CD14-positive monocyte (primary cell): ENCODE measurements at regions not wholly inside any gene's neighbourhood (a gene's known extent, or its start where the extent isn't known, plus 50 kb on each side); places are given as distances from the start of the nearest gene placed in this dataset.
"Not testable (repeated sequence)": the region's sequence is repeated elsewhere in the genome, so short reads cannot be mapped to it uniquely, and the experiment has no call there.

Experiments used
- DNase-seq, 3 donors: peaks; one replicate each; pipeline ENCODE4 v3.0.0-alpha.2; 2011 to 2022
- H2AFZ ChIP-seq: 2 replicates; pipeline ENCODE4 v1.6.0; 2012; ENCODE audit warnings: mild to moderate bottlenecking, low read depth, low read length, inconsistent platforms; ENCODE audit not compliant: insufficient read depth, poor library complexity, severe bottlenecking
- H3K27ac ChIP-seq, 2 donors: 1 replicate in 1 of 2; 2 replicates in 1 of 2; pipeline ENCODE4 v1.5.1; 2012 to 2013; ENCODE audit warnings: low read length in 2 of 2, control low read depth in 1 of 2, inconsistent platforms in 1 of 2, low read depth in 1 of 2, mild to moderate bottlenecking in 1 of 2
- H3K27me3 ChIP-seq, 2 donors: one replicate each; pipeline versions ENCODE4 v1.6.0 to v1.6.1; 2011 to 2013; ENCODE audit warnings: low read length in 2 of 2; ENCODE audit not compliant: control insufficient read depth in 2 of 2, insufficient read depth in 2 of 2
- H3K36me3 ChIP-seq, 2 donors: replicated peaks in 1 of 2; 1 replicate in 1 of 2; 2 replicates in 1 of 2; pipeline versions ENCODE4 v1.5.1 to v1.6.1; 2012 to 2013; ENCODE audit warnings: low read length in 2 of 2, control low read depth in 1 of 2, inconsistent platforms in 1 of 2, mild to moderate bottlenecking in 1 of 2; ENCODE audit not compliant: insufficient read depth in 2 of 2, control insufficient read depth in 1 of 2
- H3K4me1 ChIP-seq, 2 donors: 1 replicate in 1 of 2; 2 replicates in 1 of 2; pipeline versions ENCODE4 v1.5.1 to v1.6.1; 2012 to 2013; ENCODE audit warnings: low read length in 2 of 2, control low read depth in 1 of 2, inconsistent platforms in 1 of 2, mild to moderate bottlenecking in 1 of 2, moderate library complexity in 1 of 2; ENCODE audit not compliant: insufficient read depth in 2 of 2, control insufficient read depth in 1 of 2
- H3K4me2 ChIP-seq: replicated peaks from 2 replicates; pipeline ENCODE3; 2012; ENCODE audit warnings: low read length, moderate library complexity, mild to moderate bottlenecking; ENCODE audit not compliant: poor library complexity, severe bottlenecking; ENCODE audit errors: extremely low read depth
- H3K4me3 ChIP-seq, 3 experiments: fragments of 200-600 bp in 1 of 3; sonication (generic) in 1 of 3; replicated peaks in 1 of 3; 1 replicate in 2 of 3; 2 replicates in 1 of 3; pipeline ENCODE4 v1.5.1; 2011 to 2013; ENCODE audit warnings: low read length in 3 of 3, mild to moderate bottlenecking in 3 of 3, control low read depth in 2 of 3, low read depth in 2 of 3, inconsistent platforms in 1 of 3, moderate library complexity in 1 of 3
- H3K79me2 ChIP-seq: 2 replicates; pipeline ENCODE4 v1.6.0; 2012; ENCODE audit warnings: mild to moderate bottlenecking, control low read depth, inconsistent platforms, low read length, moderate library complexity; ENCODE audit not compliant: insufficient read depth
- H3K9ac ChIP-seq: 2 replicates; pipeline ENCODE4 v1.6.0; 2017; ENCODE audit warnings: low read length, mild to moderate bottlenecking; ENCODE audit not compliant: insufficient read depth, poor library complexity, severe bottlenecking
- H3K9me3 ChIP-seq, 2 donors: replicated peaks in 1 of 2; 1 replicate in 1 of 2; 2 replicates in 1 of 2; pipeline versions ENCODE4 v1.5.1 to v1.6.1; 2012 to 2013; ENCODE audit warnings: low read length in 2 of 2, control low read depth in 1 of 2; ENCODE audit not compliant: control insufficient read depth in 1 of 2, insufficient read depth in 1 of 2
- H4K20me1 ChIP-seq: 2 replicates; pipeline ENCODE4 v1.6.0; 2012; ENCODE audit warnings: mild to moderate bottlenecking, low read length, control low read depth, moderate library complexity; ENCODE audit not compliant: insufficient read depth
- H3K27ac Mint-ChIP-seq, 7 donors: one replicate each; pipeline ENCODE4 v1.8.0; 2020; ENCODE audit warnings: mild to moderate bottlenecking in 7 of 7, mixed read lengths in 7 of 7, moderate library complexity in 6 of 7, inconsistent platforms in 2 of 7
- H3K27me3 Mint-ChIP-seq, 3 donors: one replicate each; pipeline ENCODE4 v1.8.0; 2021 to 2022; ENCODE audit warnings: low read depth in 3 of 3, mild to moderate bottlenecking in 3 of 3, mixed read lengths in 3 of 3, moderate library complexity in 3 of 3, inconsistent platforms in 1 of 3
- H3K36me3 Mint-ChIP-seq, 2 donors: one replicate each; pipeline ENCODE4 v1.8.0; 2020; ENCODE audit warnings: mixed read lengths in 2 of 2, inconsistent platforms in 1 of 2, mild to moderate bottlenecking in 1 of 2
- H3K4me1 Mint-ChIP-seq: one replicate; pipeline ENCODE4 v1.8.0; 2020; ENCODE audit warnings: mild to moderate bottlenecking, mixed read lengths
- H3K4me3 Mint-ChIP-seq, 2 donors: one replicate each; pipeline ENCODE4 v1.8.0; 2020; ENCODE audit warnings: mild to moderate bottlenecking in 2 of 2, mixed read lengths in 2 of 2, moderate library complexity in 1 of 2
- H3K9me3 Mint-ChIP-seq, 7 donors: one replicate each; pipeline ENCODE4 v1.8.0; 2020 to 2022; ENCODE audit warnings: mixed read lengths in 7 of 7, mild to moderate bottlenecking in 6 of 7, moderate library complexity in 6 of 7, inconsistent platforms in 2 of 7
- CTCF ChIP-seq: fragments of 200-600 bp; IDR thresholded peaks from one replicate; pipeline ENCODE4 v1.8.0; 2022; ENCODE audit warnings: antibody characterized with exemption, mild to moderate bottlenecking
- WGBS: methylation state at CpG from one replicate; pipeline ENCODE4 v1.1.5; 2013; ENCODE audit warnings: missing lambda C conversion rate; ENCODE audit not compliant: insufficient coverage; 5-methylcytosine and 5-hydroxymethylcytosine counted together
- intact Hi-C, 2 donors: fragments of 100-400 bp; cut with micrococcal nuclease; formaldehyde crosslinking; loops; one replicate each; pipeline versions ENCODE4 v1.15.0 to v1.15.1; 2023

DNA sequence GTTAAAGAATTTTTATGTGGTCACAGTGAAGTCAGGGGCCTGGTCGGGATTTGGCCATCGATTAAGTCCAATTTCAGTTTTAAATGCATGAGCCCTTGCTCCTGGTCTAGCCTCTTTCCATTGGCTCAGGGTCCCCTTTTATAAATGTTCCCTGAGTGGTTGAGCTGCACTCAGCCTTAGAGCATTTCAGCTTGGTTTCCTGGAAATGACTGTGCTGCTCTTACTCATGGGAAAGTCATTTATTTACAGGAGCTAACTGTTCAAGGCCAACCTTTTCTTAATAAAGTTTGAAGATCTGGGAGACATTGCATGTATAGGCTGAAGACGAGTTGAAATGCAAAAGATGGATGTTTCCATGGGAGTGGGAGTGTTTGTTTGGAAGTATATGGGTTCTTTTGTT lies 98.8 kb upstream of the CLNK start:
- Mint-ChIP-seq H3K4me1 (no peaks in the 10 kb centered on the region), H3K36me3 (no peaks in the 10 kb centered on the region), H3K27ac (peak overlapping the region in 1 of 7 donors; percentile 68), H3K4me3 (no peak overlapping the region), H3K9me3 (peaks cover 2 to 9% (median 6%) of the 10 kb centered on the region in 7 donors), H3K27me3 (peaks cover 0 to 2% (median 2%) of the 10 kb centered on the region in 3 donors)
- H3K4me2 ChIP-seq = no peak overlapping the region
- H3K9me3 ChIP-seq = no peaks in the 10 kb centered on the region
- H3K4me1 ChIP-seq = no peaks in the 10 kb centered on the region
- H3K79me2 ChIP-seq = no peaks in the 10 kb centered on the region
- H3K27ac ChIP-seq = no peak overlapping the region
- WGBS = 80% methylated on average over 3 of the region's 3 CpGs
- intact Hi-C loops = no loop called here
- H2AFZ ChIP-seq = no peak overlapping the region
- no peak for DNase-seq
- no peak overlapping the region for H3K9ac ChIP-seq
- H3K36me3 ChIP-seq = no peaks in the 10 kb centered on the region
- no peak for TF ChIP-seq CTCF
- no peaks in the 10 kb centered on the region for H3K27me3 ChIP-seq
- no peaks in the 10 kb centered on the region for H4K20me1 ChIP-seq
- no peak overlapping the region for H3K4me3 ChIP-seq

GRCh38 chr4:10781805-10782204 lies 97.2 kb upstream of the CLNK start:
- no peak for DNase-seq
- Mint-ChIP-seq H3K4me3 (no peak overlapping the region), H3K27ac (no peak overlapping the region), H3K9me3 (peaks cover 2 to 8% (median 5%) of the 10 kb centered on the region in 7 donors), H3K36me3 (no peaks in the 10 kb centered on the region), H3K4me1 (no peaks in the 10 kb centered on the region), H3K27me3 (peaks cover 0 to 2% (median 0%) of the 10 kb centered on the region in 3 donors)
- Histone ChIP-seq H3K79me2 (no peaks in the 10 kb centered on the region), H3K4me3 (no peak overlapping the region), H3K27me3 (no peaks in the 10 kb centered on the region), H4K20me1 (no peaks in the 10 kb centered on the region), H3K4me2 (no peak overlapping the region), H3K4me1 (no peaks in the 10 kb centered on the region), H3K9me3 (no peaks in the 10 kb centered on the region), H3K27ac (no peak overlapping the region), H2AFZ (no peak overlapping the region), H3K9ac (no peak overlapping the region), H3K36me3 (no peaks in the 10 kb centered on the region)
- intact Hi-C loops = no loop called here
- 85% methylated on average over 2 of the region's 5 CpGs for WGBS
- TF ChIP-seq CTCF = no peak

DNA sequence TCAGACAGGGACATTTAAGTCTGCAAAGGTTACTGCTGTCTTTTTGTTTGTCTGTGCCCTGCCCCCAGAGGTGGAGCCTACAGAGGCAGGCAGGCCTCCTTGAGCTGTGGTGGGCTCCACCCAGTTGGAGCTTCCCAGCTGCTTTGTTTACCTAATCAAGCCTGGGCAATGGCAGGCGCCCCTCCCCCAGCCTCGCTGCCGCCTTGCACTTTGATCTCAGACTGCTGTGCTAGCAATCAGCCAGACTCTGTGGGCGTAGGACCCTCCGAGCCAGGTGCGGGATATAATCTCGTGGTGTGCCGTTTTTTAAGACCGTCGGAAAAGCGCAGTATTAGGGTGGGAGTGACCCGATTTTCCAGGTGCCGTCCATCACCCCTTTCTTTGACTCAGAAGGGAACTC lies 96.2 kb upstream of the CLNK start:
- H3K9me3 ChIP-seq, H3K27ac Mint-ChIP-seq, H3K27me3 Mint-ChIP-seq, DNase-seq, H3K79me2 ChIP-seq, H3K4me1 ChIP-seq, H3K4me3 Mint-ChIP-seq, H3K27ac ChIP-seq, H3K4me1 Mint-ChIP-seq, H3K36me3 Mint-ChIP-seq, H2AFZ ChIP-seq, H4K20me1 ChIP-seq, H3K9me3 Mint-ChIP-seq, intact Hi-C loops, H3K27me3 ChIP-seq, H3K36me3 ChIP-seq, H3K9ac ChIP-seq, H3K4me2 ChIP-seq, H3K4me3 ChIP-seq: not testable (repeated sequence)
- WGBS = 98% methylated on average over 9 of the region's 13 CpGs

- intact Hi-C loops, H3K27ac Mint-ChIP-seq, H2AFZ ChIP-seq, H3K9me3 Mint-ChIP-seq, H3K4me3 Mint-ChIP-seq, H3K27me3 ChIP-seq, H3K4me1 Mint-ChIP-seq, H3K9me3 ChIP-seq, H3K27ac ChIP-seq, DNase-seq, H3K79me2 ChIP-seq, H3K36me3 Mint-ChIP-seq, H3K9ac ChIP-seq, H3K4me1 ChIP-seq, H3K36me3 ChIP-seq, H3K4me2 ChIP-seq, H3K27me3 Mint-ChIP-seq, H3K4me3 ChIP-seq, H4K20me1 ChIP-seq: not testable (repeated sequence)
- no CpG with 5 or more reads among the region's 4 CpGs for WGBS
Observed at GRCh38 chr4:10775132-10775531, 90.6 kb upstream of the CLNK start.
